ENCODE measurements at regions not wholly inside any gene's neighbourhood (a gene's known extent, or its start where the extent isn't known, plus 50 kb on each side); places are given as distances from the start of the nearest gene placed in this dataset.
"Not testable (repeated sequence)": the region's sequence is repeated elsewhere in the genome, so short reads cannot be mapped to it uniquely, and the experiment has no call there.

DNA sequence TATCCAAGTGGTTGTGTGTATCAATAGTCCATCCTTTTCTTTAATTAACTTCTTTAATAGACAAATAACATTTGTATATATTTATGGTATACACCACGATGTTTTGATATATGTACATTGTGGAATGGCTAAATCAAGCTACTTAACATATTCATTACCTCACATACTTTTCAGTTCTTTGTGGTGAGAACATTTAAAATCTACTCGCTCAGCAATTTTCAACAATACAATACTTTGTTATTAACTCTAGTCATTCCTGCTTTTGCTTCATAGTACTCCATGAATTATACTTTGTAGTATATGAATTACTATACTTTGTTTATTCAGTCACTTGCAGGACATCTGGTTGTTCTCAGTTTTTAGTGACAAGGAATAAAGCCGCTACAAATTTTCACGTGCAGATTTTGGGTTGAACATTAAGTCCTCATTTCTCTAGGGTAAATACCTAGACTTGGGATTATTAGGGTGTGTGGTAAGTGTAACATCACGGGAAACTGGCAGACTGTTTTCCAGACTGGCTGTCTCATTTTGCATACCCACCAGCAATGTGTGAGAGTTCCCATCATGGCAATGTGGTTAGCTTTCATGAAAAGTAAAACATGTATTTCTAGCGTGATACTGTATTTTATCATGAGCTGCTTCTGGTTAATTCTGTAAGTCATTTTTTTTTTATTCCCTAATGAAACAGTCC, 354.4 kb upstream of the WWC1 start:
- no peak for DNase-seq (ENCODE audit: low read depth)

DNA sequence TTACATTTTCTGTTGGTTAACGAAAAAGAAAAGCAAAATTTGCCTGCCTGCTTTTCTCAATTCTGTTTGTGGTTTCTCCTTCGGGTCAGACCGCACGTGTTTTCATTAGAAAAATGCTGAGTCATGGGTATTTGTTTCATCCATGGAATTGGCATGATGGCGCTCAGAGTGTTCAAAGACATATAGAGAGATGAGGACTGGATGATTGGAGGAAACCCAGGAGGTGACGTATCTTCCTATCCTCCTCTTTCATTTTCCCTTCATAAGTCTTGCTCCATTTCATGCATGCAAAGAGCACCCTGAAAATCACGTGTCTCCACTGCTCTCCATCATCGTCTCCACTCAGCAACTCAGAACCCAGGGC, 353.8 kb upstream of the WWC1 start:
- no peak for DNase-seq (ENCODE audit: low read depth)

GRCh38 chr5:167939686-167940085, 351.8 kb upstream of the WWC1 start:
- DNase-seq (ENCODE audit: low read depth) = peak; percentile 7

DNA sequence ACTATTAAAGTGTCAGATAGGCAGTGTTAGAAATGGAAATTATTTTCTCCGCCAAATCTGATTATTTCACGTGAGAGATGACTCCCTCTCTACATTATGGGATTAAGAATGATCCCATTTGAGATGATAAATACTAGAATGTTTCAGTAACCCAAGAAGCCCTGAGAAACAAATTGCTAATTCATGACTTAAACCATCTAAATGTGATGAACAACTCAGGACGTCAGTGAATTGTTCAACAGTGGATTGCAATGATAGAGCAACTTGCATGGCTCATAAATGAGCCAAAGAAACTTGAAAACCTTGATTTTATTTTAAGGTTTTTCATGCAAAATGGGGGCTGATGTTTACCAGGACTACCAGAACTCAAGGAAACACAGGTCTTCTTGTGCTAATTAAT, 350.5 kb upstream of the WWC1 start:
- no peak for DNase-seq (ENCODE audit: low read depth)

GRCh38 chr5:167941556-167941955, 349.9 kb upstream of the WWC1 start:
- DNase-seq (ENCODE audit: low read depth) = not testable (repeated sequence)

- no peak for DNase-seq (ENCODE audit: low read depth)
Measured at GRCh38 chr5:167943343-167943742, 348.1 kb upstream of the WWC1 start.

GRCh38 chr5:167944121-167944852, 347.2 kb upstream of the WWC1 start:
- no peak for DNase-seq (ENCODE audit: low read depth)

DNA sequence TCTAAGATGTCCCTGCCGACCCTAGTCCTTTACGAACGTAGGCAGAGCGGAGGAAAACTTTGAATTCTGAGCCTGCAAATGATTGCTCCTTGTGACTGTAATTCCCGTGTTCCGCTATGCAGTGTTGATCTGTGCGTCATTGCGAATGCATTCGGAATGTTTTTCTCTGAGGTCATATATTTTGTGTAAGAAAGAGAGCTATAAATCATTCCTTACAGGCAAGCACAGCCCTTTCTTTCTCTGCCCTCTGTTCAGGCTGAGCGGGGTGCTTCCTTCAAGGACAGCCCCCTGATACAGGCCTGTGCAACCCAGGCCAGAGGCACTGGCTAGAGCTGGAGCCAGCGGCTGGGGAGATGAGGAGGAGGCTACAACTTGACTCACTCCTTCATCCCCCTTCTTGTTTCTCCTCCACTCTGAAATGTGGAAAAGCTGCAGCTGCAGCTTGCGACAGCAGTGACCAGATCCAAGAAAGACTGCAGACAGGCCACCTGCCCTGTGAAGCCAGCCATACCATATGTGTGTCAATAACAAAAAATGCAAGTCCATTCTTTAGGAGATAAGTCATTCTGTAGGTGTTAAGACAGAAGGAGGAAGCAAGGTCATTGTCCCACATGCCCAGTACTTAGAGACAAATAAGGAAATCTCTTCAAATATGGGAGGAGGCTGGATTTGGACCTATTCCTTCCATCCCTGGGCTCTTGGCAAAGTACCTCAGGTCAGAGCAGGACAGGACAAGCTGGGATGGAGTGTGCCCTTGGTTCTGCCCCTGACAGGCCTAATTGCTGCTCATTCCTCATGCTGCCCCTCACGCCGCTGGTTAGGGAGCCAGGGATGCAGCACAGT, 345.7 kb upstream of the WWC1 start:
- peak; percentile 27 for DNase-seq (ENCODE audit: low read depth)

DNA sequence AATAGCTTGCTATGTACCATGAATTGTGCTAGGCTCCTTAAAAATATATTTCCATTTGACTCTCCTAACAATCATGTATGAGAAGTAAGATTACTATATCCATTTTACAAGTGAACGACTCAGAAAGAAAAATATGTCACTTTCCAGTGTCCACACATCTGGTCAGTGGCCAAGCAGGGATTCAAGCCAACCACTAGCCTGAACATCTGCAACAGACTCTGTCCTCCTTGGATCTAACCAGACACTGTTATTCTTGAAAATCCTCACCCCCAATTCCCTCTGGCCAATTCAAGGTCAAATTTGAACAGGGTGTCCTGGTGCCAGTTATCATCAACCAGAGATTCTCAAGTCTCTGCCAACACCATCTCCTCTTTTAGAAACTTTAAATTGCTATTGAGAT, 344.1 kb upstream of the WWC1 start:
- DNase-seq (ENCODE audit: low read depth) = no peak

GRCh38 chr5:167948251-167948650, 343.2 kb upstream of the WWC1 start:
- no peak for DNase-seq (ENCODE audit: low read depth)

DNA sequence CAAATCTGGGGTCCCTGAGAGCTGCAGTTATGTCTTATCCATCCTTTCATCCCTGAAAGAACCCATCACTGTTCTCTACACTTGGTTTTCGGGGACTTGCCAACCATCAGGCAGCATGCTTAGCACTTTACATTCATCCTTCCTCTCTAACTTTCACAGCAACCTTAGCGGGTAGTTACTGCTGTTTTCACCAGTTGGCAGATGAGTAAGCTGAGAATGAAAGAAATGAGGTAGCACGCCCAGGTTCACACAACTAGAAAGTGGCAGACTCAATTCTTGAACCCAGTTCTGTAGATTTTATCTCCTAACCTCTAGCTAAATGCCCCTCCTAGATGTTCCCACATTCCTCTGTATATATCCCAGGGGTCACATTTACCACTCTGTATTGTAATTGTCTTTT, 342.0 kb upstream of the WWC1 start:
- no peak for DNase-seq (ENCODE audit: low read depth)

- DNase-seq (ENCODE audit: low read depth) = peak; percentile 9
Measured at GRCh38 chr5:167950126-167950721, 341.2 kb upstream of the WWC1 start.

DNA sequence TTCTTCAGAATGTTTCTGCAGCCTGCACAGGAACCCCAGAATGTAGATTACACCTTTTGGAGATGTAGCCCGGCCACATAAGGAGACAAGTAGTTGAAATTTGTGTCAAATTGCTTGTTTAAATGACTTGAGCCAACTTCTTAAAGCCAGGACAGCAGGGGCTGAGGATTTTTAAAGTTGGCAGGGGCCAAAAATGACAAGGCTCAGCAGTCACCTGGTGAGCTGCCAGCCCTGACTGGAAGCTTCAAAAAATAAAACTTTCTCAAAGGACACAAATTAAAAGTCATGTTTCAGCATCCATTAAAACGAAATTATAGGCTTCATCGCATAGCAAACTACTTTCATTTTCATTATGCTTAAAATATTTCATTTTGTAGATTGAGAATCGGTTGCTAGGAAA, 340.3 kb upstream of the WWC1 start:
- DNase-seq (ENCODE audit: low read depth) = no peak

DNA sequence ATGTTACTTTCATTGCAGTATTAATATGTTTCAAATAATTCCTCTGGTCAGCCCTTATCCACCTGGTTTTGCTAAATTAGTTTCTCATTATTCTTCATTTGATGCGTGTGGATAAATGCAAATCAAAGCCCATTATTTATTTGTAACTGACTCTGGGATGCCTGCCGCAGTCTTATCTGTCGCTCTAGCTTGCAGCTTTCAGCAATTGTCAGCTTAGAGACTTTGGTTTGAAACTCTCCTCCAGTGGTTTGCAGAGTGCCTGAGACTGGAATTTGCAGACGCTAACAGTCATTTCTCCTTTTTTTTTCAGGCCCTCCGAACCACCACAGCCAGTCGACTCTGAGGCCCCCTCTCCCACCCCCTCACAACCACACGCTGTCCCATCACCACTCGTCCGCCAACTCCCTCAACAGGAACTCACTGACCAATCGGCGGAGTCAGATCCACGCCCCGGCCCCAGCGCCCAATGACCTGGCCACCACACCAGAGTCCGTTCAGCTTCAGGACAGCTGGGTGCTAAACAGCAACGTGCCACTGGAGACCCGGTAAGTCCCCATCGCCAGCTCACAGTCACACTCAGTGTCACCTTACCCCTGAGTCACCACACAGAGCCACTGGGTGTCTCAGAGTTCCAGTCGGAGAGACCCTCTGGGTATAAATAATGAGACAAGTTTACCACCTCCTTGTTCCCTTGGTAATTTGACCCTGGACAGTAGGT, 339.0 kb upstream of the WWC1 start:
- no peak for DNase-seq (ENCODE audit: low read depth)

GRCh38 chr5:167953151-167953798, 338.2 kb upstream of the WWC1 start:
- no peak for DNase-seq (ENCODE audit: low read depth)

- no peak for DNase-seq (ENCODE audit: low read depth)
Measured at GRCh38 chr5:167961731-167962130, 329.7 kb upstream of the WWC1 start.

GRCh38 chr5:167964529-167964928, 326.9 kb upstream of the WWC1 start:
- DNase-seq (ENCODE audit: low read depth) = no peak

GRCh38 chr5:167965710-167966109, 325.7 kb upstream of the WWC1 start:
- DNase-seq (ENCODE audit: low read depth) = no peak

GRCh38 chr5:167966979-167967378, 324.5 kb upstream of the WWC1 start:
- no peak for DNase-seq (ENCODE audit: low read depth)

- DNase-seq (ENCODE audit: low read depth) = no peak
Measured at GRCh38 chr5:167967494-167968177, 323.8 kb upstream of the WWC1 start.

GRCh38 chr5:167968837-167969236, 322.6 kb upstream of the WWC1 start:
- no peak for DNase-seq (ENCODE audit: low read depth)
